A549 (cell line): ENCODE measurements at regions not wholly inside any gene's neighbourhood (a gene's known extent, or its start where the extent isn't known, plus 50 kb on each side); places are given as distances from the start of the nearest gene placed in this dataset.
A peak's percentile ranks its signal among the peaks of the same experiment; 100 is the strongest.

Experiments
- ATAC-seq, 2 experiments: fragments of 200-7000 bp in 1 of 2; fragments of >200 bp in 1 of 2; cut with Nextera tagmentation in 1 of 2; cut with Tn5 transposase in 1 of 2; 3 replicates each; pipeline versions ENCODE4 v1.8.0 to v1.9.1; 2018 to 2020; ENCODE audit warnings: mild to moderate bottlenecking in 1 of 2, moderate library complexity in 1 of 2
- CTCF ChIA-PET: fragments of 300-600 bp; sonication (Branson Sonifier 250); formaldehyde crosslinking; extraction: SDS; loops from one replicate; lab custom pipeline; 2021; ENCODE audit warnings: antibody characterized with exemption, inconsistent platforms; lab: Yijun Ruan, JAX
- POLR2A ChIA-PET: fragments of 350-600 bp; formaldehyde crosslinking; extraction: SDS; loops from one replicate; lab custom pipeline; 2021; ENCODE audit warnings: antibody characterized with exemption, inconsistent platforms; lab: Yijun Ruan, JAX
- DNase-seq, 2 experiments: peaks; one replicate each; pipeline versions ENCODE4 v3.0.0 to v3.0.0-alpha.2; 2011 to 2016; ENCODE audit warnings: low read depth in 1 of 2, low spot score in 1 of 2
- FAIRE-seq: peaks from 2 replicates; lab custom pipeline; 2011; peaks lifted over from hg19 to GRCh38; lab: Jason Lieb, UNC
- H3K27ac ChIP-seq, 2 experiments: fragments of >200 bp; sonication (Bioruptor Twin); formaldehyde crosslinking; 3 replicates each; pipeline ENCODE4 v1.5.1; 2016 to 2017
- H3K4me1 ChIP-seq: fragments of >200 bp; sonication (Bioruptor Twin); formaldehyde crosslinking; 3 replicates; pipeline ENCODE4 v1.6.1; 2016
- H3K4me2 ChIP-seq: fragments of >200 bp; sonication (Bioruptor Twin); formaldehyde crosslinking; 3 replicates; pipeline ENCODE4 v1.6.1; 2016
- H3K4me3 ChIP-seq: fragments of >200 bp; sonication (Bioruptor Twin); formaldehyde crosslinking; 3 replicates; pipeline ENCODE4 v1.5.1; 2016
- H3K9me3 ChIP-seq: fragments of >200 bp; sonication (Bioruptor Twin); formaldehyde crosslinking; 3 replicates; pipeline ENCODE4 v1.6.1; 2016
- BCL3 ChIP-seq: fragments of >200 bp; sonication (Bioruptor Twin); formaldehyde crosslinking; IDR thresholded peaks from 3 replicates; pipeline ENCODE4 v1.6.1; 2016
- BHLHE40 ChIP-seq: IDR thresholded peaks from 2 replicates; pipeline ENCODE4 v1.6.1; 2012; ENCODE audit warnings: low read depth, low read length, inconsistent platforms
- CBX8 ChIP-seq: fragments of 200-600 bp; sonication (generic); IDR thresholded peaks from 2 replicates; pipeline ENCODE4 v1.6.1; 2016
- CTCF ChIP-seq: fragments of >200 bp; sonication (Bioruptor Twin); formaldehyde crosslinking; IDR thresholded peaks from 3 replicates; pipeline ENCODE4 v1.5.1; 2016
- EHMT2 ChIP-seq: fragments of 200-600 bp; sonication (generic); IDR thresholded peaks from 2 replicates; pipeline ENCODE4 v1.6.1; 2016; ENCODE audit warnings: antibody characterized with exemption, low read depth, mild to moderate bottlenecking, moderate library complexity
- FOSB ChIP-seq: fragments of 250-450 bp; sonication (Bioruptor Pico); IDR thresholded peaks from 2 replicates; pipeline ENCODE4 v1.5.0; 2020; ENCODE audit warnings: mild to moderate bottlenecking, moderate library complexity
- FOSL2 ChIP-seq, 2 experiments: fragments of 450-650 bp in 1 of 2; fragments of >200 bp in 1 of 2; sonication (Bioruptor Twin) in 1 of 2; formaldehyde crosslinking; IDR thresholded peaks; 2 replicates each; pipeline versions ENCODE4 v1.5.0 to v1.6.1; 2016 to 2020; ENCODE audit warnings: mild to moderate bottlenecking in 1 of 2, moderate library complexity in 1 of 2
- FOXS1 ChIP-seq: fragments of 250-450 bp; sonication (Bioruptor Pico); IDR thresholded peaks from 2 replicates; pipeline ENCODE4 v1.5.0; 2020; ENCODE audit warnings: mild to moderate bottlenecking, moderate library complexity
- GATA3 ChIP-seq: IDR thresholded peaks from 2 replicates; pipeline ENCODE4 v1.6.1; 2012; ENCODE audit warnings: borderline replicate concordance
- HOXA7 ChIP-seq: fragments of 250-450 bp; sonication (Bioruptor Pico); IDR thresholded peaks from 2 replicates; pipeline ENCODE4 v1.5.0; 2020; ENCODE audit warnings: mild to moderate bottlenecking, moderate library complexity
- HOXB13 ChIP-seq: fragments of 250-450 bp; sonication (Bioruptor Pico); IDR thresholded peaks from 2 replicates; pipeline ENCODE4 v1.5.0; 2020; ENCODE audit warnings: low read depth, mild to moderate bottlenecking, moderate library complexity
- KDM1A ChIP-seq: fragments of 200-600 bp; sonication (generic); IDR thresholded peaks from 2 replicates; pipeline ENCODE4 v1.6.1; 2016; ENCODE audit warnings: low read depth, mild to moderate bottlenecking
- KDM5A ChIP-seq: fragments of 200-600 bp; sonication (generic); IDR thresholded peaks from 2 replicates; pipeline ENCODE4 v1.6.1; 2016; ENCODE audit warnings: antibody characterized with exemption, mild to moderate bottlenecking
- MAX ChIP-seq: IDR thresholded peaks from 2 replicates; pipeline ENCODE4 v1.6.1; 2012
- MAZ ChIP-seq: fragments of 150-350 bp; IDR thresholded peaks from 2 replicates; pipeline ENCODE4 v1.6.1; 2014; ENCODE audit warnings: antibody characterized with exemption, low read depth, low read length, borderline replicate concordance
- MYC ChIP-seq: IDR thresholded peaks from 2 replicates; pipeline ENCODE4 v1.6.1; 2012; ENCODE audit warnings: mild to moderate bottlenecking, inconsistent platforms, low read length, improper control_type of control experiment, borderline replicate concordance
- NFE2L2 ChIP-seq: fragments of 150-350 bp; conservative IDR thresholded peaks from 2 replicates; pipeline ENCODE4 v1.6.1; 2014; ENCODE audit warnings: low read length
- NPAS2 ChIP-seq: fragments of 250-450 bp; sonication (Bioruptor Pico); IDR thresholded peaks from 2 replicates; pipeline ENCODE4 v1.8.0; 2022; ENCODE audit warnings: mild to moderate bottlenecking, moderate library complexity, borderline replicate concordance
- NR3C1 ChIP-seq: fragments of >200 bp; sonication (Bioruptor Twin); formaldehyde crosslinking; IDR thresholded peaks from 3 replicates; pipeline ENCODE4 v1.6.1; 2017
- POLR2A ChIP-seq: IDR thresholded peaks from 2 replicates; pipeline ENCODE4 v1.6.1; 2012; ENCODE audit warnings: mild to moderate bottlenecking, low read length
- POLR2AphosphoS2 ChIP-seq: conservative IDR thresholded peaks from 2 replicates; pipeline ENCODE4 v1.6.1; 2012; ENCODE audit warnings: low read length, improper control_type of control experiment, inconsistent platforms
- RAD21 ChIP-seq, 2 experiments: fragments of >200 bp in 1 of 2; sonication (Bioruptor Twin) in 1 of 2; formaldehyde crosslinking in 1 of 2; IDR thresholded peaks in 1 of 2; conservative IDR thresholded peaks in 1 of 2; 2 replicates in 1 of 2; 3 replicates in 1 of 2; pipeline ENCODE4 v1.6.1; 2012 to 2018; ENCODE audit warnings: inconsistent platforms in 1 of 2
- RARB ChIP-seq: fragments of 250-450 bp; sonication (Bioruptor Pico); IDR thresholded peaks from 2 replicates; pipeline ENCODE4 v1.8.0; 2021; ENCODE audit warnings: mild to moderate bottlenecking, moderate library complexity
- RFX5 ChIP-seq: fragments of 450-650 bp; IDR thresholded peaks from 2 replicates; pipeline ENCODE4 v1.7.1; 2014; ENCODE audit warnings: antibody characterized with exemption, mild to moderate bottlenecking, moderate library complexity
- SMC3 ChIP-seq: fragments of >200 bp; sonication (Bioruptor Twin); formaldehyde crosslinking; IDR thresholded peaks from 3 replicates; pipeline ENCODE4 v1.6.1; 2018; ENCODE audit warnings: inconsistent platforms
- SREBF2 ChIP-seq: fragments of 450-650 bp; IDR thresholded peaks from 2 replicates; pipeline ENCODE4 v1.6.1; 2014; ENCODE audit warnings: mild to moderate bottlenecking, moderate library complexity
- TFCP2L1 ChIP-seq: fragments of 250-450 bp; sonication (Bioruptor Pico); IDR thresholded peaks from 2 replicates; pipeline ENCODE4 v1.5.0; 2021; ENCODE audit warnings: mild to moderate bottlenecking
- TP53 ChIP-seq: fragments of 250-450 bp; sonication (Bioruptor Pico); IDR thresholded peaks from 2 replicates; pipeline ENCODE4 v1.5.0; 2021; ENCODE audit warnings: mild to moderate bottlenecking, moderate library complexity
- ZC3H11A ChIP-seq: fragments of 450-650 bp; IDR thresholded peaks from 2 replicates; pipeline ENCODE4 v1.6.1; 2014; ENCODE audit warnings: antibody characterized with exemption, mild to moderate bottlenecking
- ZNF302 ChIP-seq: fragments of 250-450 bp; sonication (Bioruptor Pico); IDR thresholded peaks from 2 replicates; pipeline ENCODE4 v1.9.0; 2021; ENCODE audit warnings: inconsistent platforms, mild to moderate bottlenecking, moderate library complexity
- ZSCAN20 ChIP-seq: fragments of 250-450 bp; sonication (Bioruptor Pico); IDR thresholded peaks from 2 replicates; pipeline ENCODE4 v1.8.0; 2022; ENCODE audit warnings: mild to moderate bottlenecking, moderate library complexity
- WGBS: methylation state at CpG from one replicate; pipeline ENCODE4 v1.1.6; 2017; ENCODE audit errors: missing lambda C conversion rate; 5-methylcytosine and 5-hydroxymethylcytosine counted together

- TF ChIP-seq MAX, result no peak
- TF ChIP-seq ZNF302 (CRISPR knock-in tag), result no peak
- TF ChIP-seq NR3C1, result no peak
- no peak for TF ChIP-seq SMC3
- no peak for TF ChIP-seq CBX8
- TF ChIP-seq CTCF, result no peak
- no peak for TF ChIP-seq NPAS2
- TF ChIP-seq ZSCAN20 (CRISPR knock-in tag), result no peak
- TF ChIP-seq BCL3, result no peak
- TF ChIP-seq RARB, result no peak
- TF ChIP-seq POLR2A, result no peak
- no peak for TF ChIP-seq RAD21 (conservative IDR thresholded peaks at IDR 0.05 in 1 of 2, IDR thresholded peaks at IDR 0.05 in 1 of 2)
- TF ChIP-seq TP53, result no peak
- no peak for TF ChIP-seq BHLHE40
- TF ChIP-seq MYC, result no peak
- no peak for TF ChIP-seq FOSB (CRISPR knock-in tag)
- no peak for TF ChIP-seq HOXA7
- TF ChIP-seq POLR2AphosphoS2, result no peak
- Histone ChIP-seq H3K4me1 (peaks cover 6% of the 10 kb centered on the region; the same call in 2 of the 3 replicates), H3K27ac (no peak overlapping the region), H3K9me3 (no peaks in the 10 kb centered on the region), H3K4me2 (no peak overlapping the region), H3K4me3 (no peak overlapping the region)
- ATAC-seq, result no peak
- ChIA-PET POLR2A (no interaction called here), CTCF (no interaction called here)
- 95% methylated on average over 1 of the region's 1 CpG for WGBS
- DNase-seq, result no peak
- no peak for FAIRE-seq
Measured at GRCh38 chr13:73810647-73811046, 323.6 kb downstream of the KLF12 start.

GRCh38 chr13:73809561-73809960 is 324.6 kb downstream of the KLF12 start:
- ChIA-PET CTCF (no interaction called here), POLR2A (no interaction called here)
- Histone ChIP-seq H3K4me2 (peak overlapping the region; percentile 20; the same call in 1 of the 3 replicates), H3K4me1 (peaks cover 6% of the 10 kb centered on the region; the same call in 2 of the 3 replicates), H3K27ac (no peak overlapping the region), H3K4me3 (no peak overlapping the region), H3K9me3 (no peaks in the 10 kb centered on the region)
- no peak for FAIRE-seq
- no peak for ATAC-seq
- TF ChIP-seq FOSL2 (IDR thresholded peaks at IDR 0.05) (no peak), FOSL2 (CRISPR knock-in tag; IDR thresholded peaks at IDR 0.05) (peak; percentile 64), RFX5 (no peak), ZSCAN20 (CRISPR knock-in tag) (no peak), BHLHE40 (no peak), EHMT2 (no peak), ZC3H11A (no peak), HOXB13 (CRISPR knock-in tag) (no peak)
- DNase-seq, result peak in 1 of 2 experiments; percentile 1
- 14% methylated on average over 1 of the region's 1 CpG for WGBS

- DNase-seq, result no peak
- Histone ChIP-seq H3K27ac (no peak overlapping the region), H3K4me2 (no peak overlapping the region)
- POLR2A ChIA-PET, result no interaction called here
- TF ChIP-seq POLR2A, result no peak
- TF ChIP-seq CBX8, result no peak
- TF ChIP-seq GATA3, result no peak
- TF ChIP-seq NR3C1, result no peak
- TF ChIP-seq KDM1A, result no peak
- no peak for TF ChIP-seq FOXS1 (CRISPR knock-in tag)
- no peak for TF ChIP-seq SMC3
- TF ChIP-seq BCL3, result no peak
- TF ChIP-seq MAZ, result no peak
- no peak for TF ChIP-seq NFE2L2
- TF ChIP-seq ZSCAN20 (CRISPR knock-in tag), result no peak
- no peak for TF ChIP-seq TFCP2L1 (CRISPR knock-in tag)
- no peak for TF ChIP-seq KDM5A
- TF ChIP-seq SREBF2, result no peak
- TF ChIP-seq, all 56 proteins: peak for 0
- FAIRE-seq (no peak), ATAC-seq (no peak)
- Histone ChIP-seq H3K4me1 (peaks cover 6% of the 10 kb centered on the region; the same call in 2 of the 3 replicates), H3K9me3 (no peaks in the 10 kb centered on the region), H3K4me3 (no peak overlapping the region)
- WGBS, result 72% methylated on average over 5 of the region's 5 CpGs
- CTCF ChIA-PET, result no interaction called here
Measured at GRCh38 chr13:73808318-73808717, 325.9 kb downstream of the KLF12 start.
